ENCODE measurements at regions not wholly inside any gene's neighbourhood (a gene's known extent, or its start where the extent isn't known, plus 50 kb on each side); places are given as distances from the start of the nearest gene placed in this dataset.

GRCh38 chr7:17186745-17187530, 111.5 kb upstream of the AHR start:
- Histone ChIP-seq H3K9me3 (no peaks in the 10 kb centered on the region), H3K27me3 (no peaks in the 10 kb centered on the region), H3K27ac (no peak overlapping the region), H3K36me3 (no peaks in the 10 kb centered on the region), H3K4me1 (peaks cover 0 to 24% (median 22%) of the 10 kb centered on the region in 4 donors), H3K4me3 (no peak overlapping the region)
- TF ChIP-seq POLR2A (IDR thresholded peaks at IDR 0.05), result no peak
- TF ChIP-seq POLR2AphosphoS5 (IDR thresholded peaks at IDR 0.05), result no peak
- no peak for TF ChIP-seq EP300 (IDR thresholded peaks at IDR 0.05)
- TF ChIP-seq CTCF (IDR thresholded peaks at IDR 0.05), result no peak
- intact Hi-C loops (cut with DNase I), result no loop called here
- 90 to 94% methylated on average over 2 of the region's 2 CpGs for WGBS, 2 donors
- no peak for DNase-seq

GRCh38 chr7:17194656-17195055, 103.8 kb upstream of the AHR start:
- no peak overlapping the region for H3K4me3 ChIP-seq
- WGBS, 2 donors, result 66 to 81% methylated on average over 5 of the region's 5 CpGs
- no peaks in the 10 kb centered on the region for H3K4me1 ChIP-seq
- H3K27me3 ChIP-seq, result no peaks in the 10 kb centered on the region
- no peaks in the 10 kb centered on the region for H3K9me3 ChIP-seq
- H3K27ac ChIP-seq, result no peak overlapping the region
- H3K36me3 ChIP-seq, result no peaks in the 10 kb centered on the region
- TF ChIP-seq CTCF (IDR thresholded peaks at IDR 0.05) (no peak), EP300 (IDR thresholded peaks at IDR 0.05) (no peak), POLR2AphosphoS5 (IDR thresholded peaks at IDR 0.05) (no peak), POLR2A (IDR thresholded peaks at IDR 0.05) (no peak)
- intact Hi-C loops (cut with DNase I), result no loop called here
- no peak for DNase-seq

- no peaks in the 10 kb centered on the region for H3K36me3 ChIP-seq
- no peaks in the 10 kb centered on the region for H3K4me1 ChIP-seq
- DNase-seq, result no peak
- no peak for TF ChIP-seq CTCF (IDR thresholded peaks at IDR 0.05)
- no peak for TF ChIP-seq POLR2A (IDR thresholded peaks at IDR 0.05)
- TF ChIP-seq POLR2AphosphoS5 (IDR thresholded peaks at IDR 0.05), result no peak
- no peak for TF ChIP-seq EP300 (IDR thresholded peaks at IDR 0.05)
- no peak overlapping the region for H3K4me3 ChIP-seq
- H3K27ac ChIP-seq, result no peak overlapping the region
- intact Hi-C loops (cut with DNase I), result no loop called here
- no peaks in the 10 kb centered on the region for H3K27me3 ChIP-seq
- 89 to 93% methylated on average over 2 of the region's 2 CpGs for WGBS, 2 donors
- no peaks in the 10 kb centered on the region for H3K9me3 ChIP-seq
Measured at GRCh38 chr7:17195576-17195975, 102.9 kb upstream of the AHR start.

- WGBS, 2 donors, result 72 to 94% methylated on average over 3 of the region's 3 CpGs
- no peaks in the 10 kb centered on the region for H3K9me3 ChIP-seq
- H3K4me1 ChIP-seq, result no peaks in the 10 kb centered on the region
Measured at GRCh38 chr7:17205910-17206309, 92.5 kb upstream of the AHR start.

More at GRCh38 chr7:17205910-17206309, 92.5 kb upstream of the AHR start:
- no peak for TF ChIP-seq CTCF (IDR thresholded peaks at IDR 0.05)
- Histone ChIP-seq H3K4me3 (no peak overlapping the region), H3K27ac (no peak overlapping the region), H3K27me3 (no peaks in the 10 kb centered on the region), H3K36me3 (no peaks in the 10 kb centered on the region)
- intact Hi-C loops (cut with DNase I), result no loop called here
- DNase-seq, result no peak

Data from sigmoid colon (tissue), 6 donors.